ENCODE measurements at regions not wholly inside any gene's neighbourhood (a gene's known extent, or its start where the extent isn't known, plus 50 kb on each side); places are given as distances from the start of the nearest gene placed in this dataset.

DNA sequence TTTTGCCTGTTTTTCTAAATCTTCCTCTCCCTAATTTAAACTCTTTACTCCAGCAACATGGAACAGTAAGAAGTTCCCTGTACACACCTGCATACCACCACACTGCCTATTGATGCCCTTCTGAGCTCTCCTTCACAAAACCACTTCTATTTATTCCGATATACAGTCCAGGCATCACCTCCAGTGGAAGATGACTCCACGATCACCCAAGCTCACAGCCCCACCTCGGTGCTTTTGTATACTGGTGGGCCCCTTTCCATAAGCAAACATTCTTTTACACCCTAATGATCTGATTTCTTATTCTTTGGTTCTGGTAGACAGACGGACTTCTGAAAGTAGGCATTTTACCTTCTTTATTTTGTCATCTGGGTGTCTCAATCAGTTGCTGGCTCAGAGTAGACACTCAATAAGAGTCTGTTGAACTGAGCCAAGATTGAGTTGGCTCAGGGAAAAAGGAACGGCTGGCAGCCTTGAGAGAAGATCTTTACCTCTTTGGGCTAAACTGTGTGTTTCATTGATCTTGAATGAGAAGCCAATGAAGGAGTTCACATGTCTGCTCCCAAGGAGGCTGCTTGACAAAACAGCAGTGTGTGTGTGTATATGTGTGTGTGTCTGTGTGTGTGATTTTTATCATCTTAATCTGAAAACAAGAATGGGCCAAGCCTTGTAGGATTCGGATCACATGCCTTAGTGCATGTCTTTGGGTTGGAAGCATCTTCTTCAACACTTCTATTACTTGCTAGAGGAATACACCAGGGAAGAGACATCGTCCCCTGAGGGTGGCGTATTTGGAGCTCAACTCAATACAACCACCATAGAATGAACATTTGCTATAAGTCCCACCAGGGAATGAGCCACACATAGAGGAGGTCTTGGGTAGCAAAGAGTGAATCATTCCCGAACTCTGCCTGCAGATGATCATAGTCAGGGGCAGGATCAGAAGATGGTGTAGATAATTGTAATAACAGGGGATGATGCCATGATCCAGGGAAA, 341.8 kb downstream of the CYRIA start:
- TF ChIP-seq, protein P1, sequence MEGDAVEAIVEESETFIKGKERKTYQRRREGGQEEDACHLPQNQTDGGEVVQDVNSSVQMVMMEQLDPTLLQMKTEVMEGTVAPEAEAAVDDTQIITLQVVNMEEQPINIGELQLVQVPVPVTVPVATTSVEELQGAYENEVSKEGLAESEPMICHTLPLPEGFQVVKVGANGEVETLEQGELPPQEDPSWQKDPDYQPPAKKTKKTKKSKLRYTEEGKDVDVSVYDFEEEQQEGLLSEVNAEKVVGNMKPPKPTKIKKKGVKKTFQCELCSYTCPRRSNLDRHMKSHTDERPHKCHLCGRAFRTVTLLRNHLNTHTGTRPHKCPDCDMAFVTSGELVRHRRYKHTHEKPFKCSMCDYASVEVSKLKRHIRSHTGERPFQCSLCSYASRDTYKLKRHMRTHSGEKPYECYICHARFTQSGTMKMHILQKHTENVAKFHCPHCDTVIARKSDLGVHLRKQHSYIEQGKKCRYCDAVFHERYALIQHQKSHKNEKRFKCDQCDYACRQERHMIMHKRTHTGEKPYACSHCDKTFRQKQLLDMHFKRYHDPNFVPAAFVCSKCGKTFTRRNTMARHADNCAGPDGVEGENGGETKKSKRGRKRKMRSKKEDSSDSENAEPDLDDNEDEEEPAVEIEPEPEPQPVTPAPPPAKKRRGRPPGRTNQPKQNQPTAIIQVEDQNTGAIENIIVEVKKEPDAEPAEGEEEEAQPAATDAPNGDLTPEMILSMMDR (IDR thresholded peaks at IDR 0.05 in 8 of 11, conservative IDR thresholded peaks at IDR 0.05 in 3 of 11) = no peak
- no peak for TF ChIP-seq POLR2A (IDR thresholded peaks at IDR 0.05)
